UCSD-AML1 (cell line): ENCODE measurements at regions not wholly inside any gene's neighbourhood (a gene's known extent, or its start where the extent isn't known, plus 50 kb on each side); places are given as distances from the start of the nearest gene placed in this dataset.
"Not testable (repeated sequence)": the region's sequence is repeated elsewhere in the genome, so short reads cannot be mapped to it uniquely, and the experiment has no call there.

ENCODE experiments used
- DNase-seq: peaks from one replicate; lab custom pipeline; 2025; ENCODE audit not compliant: unreplicated experiment; lab: John Stamatoyannopoulos, UW

- DNase-seq: no peak
Measured at GRCh38 chr20:50356962-50357782, 153.0 kb upstream of the PTPN1 start.

- DNase-seq: no peak
Measured at GRCh38 chr20:50357783-50358161, 152.4 kb upstream of the PTPN1 start.

- no peak for DNase-seq
Measured at GRCh38 chr20:50358166-50358565, 152.0 kb upstream of the PTPN1 start.

- DNase-seq: no peak
Measured at GRCh38 chr20:50358971-50359370, 151.2 kb upstream of the PTPN1 start.

GRCh38 chr20:50359607-50360217 is 150.5 kb upstream of the PTPN1 start:
- no peak for DNase-seq

- no peak for DNase-seq
Measured at GRCh38 chr20:50360218-50360672, 149.9 kb upstream of the PTPN1 start.

- DNase-seq: no peak
Measured at GRCh38 chr20:50360921-50361320, 149.3 kb upstream of the PTPN1 start.

- not testable (repeated sequence) for DNase-seq
Measured at GRCh38 chr20:50362177-50362576, 148.0 kb upstream of the PTPN1 start.

GRCh38 chr20:50363027-50363426 is 147.2 kb upstream of the PTPN1 start:
- DNase-seq: no peak

- DNase-seq: no peak
Measured at GRCh38 chr20:50363479-50363878, 146.7 kb upstream of the PTPN1 start.

GRCh38 chr20:50364542-50364941 is 145.6 kb upstream of the PTPN1 start:
- no peak for DNase-seq

- peak; percentile 49 for DNase-seq
Measured at GRCh38 chr20:50366270-50367103, 143.7 kb upstream of the PTPN1 start.

- DNase-seq: no peak
Measured at GRCh38 chr20:50367104-50367674, 143.0 kb upstream of the PTPN1 start.

GRCh38 chr20:50367739-50368375 is 142.3 kb upstream of the PTPN1 start:
- no peak for DNase-seq

GRCh38 chr20:50368386-50368785 is 141.8 kb upstream of the PTPN1 start:
- DNase-seq: no peak

GRCh38 chr20:50368813-50369224 is 141.4 kb upstream of the PTPN1 start:
- DNase-seq: no peak

GRCh38 chr20:50369225-50370035 is 140.8 kb upstream of the PTPN1 start:
- DNase-seq: no peak

- no peak for DNase-seq
Measured at GRCh38 chr20:50370036-50370566, 140.1 kb upstream of the PTPN1 start.

- DNase-seq: no peak
Measured at GRCh38 chr20:50371878-50372769, 138.1 kb upstream of the PTPN1 start.
